Gastroesophageal sphincter (tissue), 4 donors: ENCODE measurements at regions not wholly inside any gene's neighbourhood (a gene's known extent, or its start where the extent isn't known, plus 50 kb on each side); places are given as distances from the start of the nearest gene placed in this dataset.

ENCODE experiments used
- ATAC-seq: fragments of 150-250 bp; one replicate; pipeline ENCODE4 v1.9.1; 2016; ENCODE audit warnings: mild to moderate bottlenecking, moderate library complexity
- H3K27ac ChIP-seq, 4 donors: fragments of 200-600 bp; sonication (generic) in 3 of 4; 1 replicate in 3 of 4; 2 replicates in 1 of 4; pipeline ENCODE4 v1.5.1; 2016 to 2019
- H3K27me3 ChIP-seq: fragments of 200-600 bp; sonication (generic); one replicate; pipeline ENCODE4 v1.5.1; 2019
- H3K36me3 ChIP-seq, 2 donors: fragments of 200-600 bp; sonication (generic); one replicate each; pipeline ENCODE4 v1.5.1; 2019; ENCODE audit warnings: control low read depth in 1 of 2
- H3K4me1 ChIP-seq, 3 donors: fragments of 200-600 bp; sonication (generic); 1 replicate in 2 of 3; 2 replicates in 1 of 3; pipeline ENCODE4 v1.5.1; 2016 to 2019; ENCODE audit warnings: control low read depth in 2 of 3
- H3K4me3 ChIP-seq, 2 donors: fragments of 200-600 bp; sonication (generic); one replicate each; pipeline ENCODE4 v1.5.1; 2019; ENCODE audit warnings: mild to moderate bottlenecking in 1 of 2, moderate library complexity in 1 of 2
- H3K9me3 ChIP-seq, 3 donors: fragments of 200-600 bp; sonication (generic); one replicate each; pipeline ENCODE4 v1.5.1; 2017 to 2019; ENCODE audit warnings: control low read depth in 2 of 3
- CTCF ChIP-seq, 4 experiments: fragments of 200-600 bp in 2 of 4; fragments of 450-650 bp in 2 of 4; sonication (generic) in 1 of 4; IDR thresholded peaks; one replicate each; pipeline ENCODE4 v1.5.1; 2017 to 2019; ENCODE audit warnings: antibody characterized with exemption in 4 of 4, mild to moderate bottlenecking in 2 of 4, moderate library complexity in 2 of 4
- EP300 ChIP-seq: sonication (generic); formaldehyde crosslinking; IDR thresholded peaks from one replicate; pipeline ENCODE4 v1.6.1; 2017; ENCODE audit warnings: antibody characterized with exemption, mild to moderate bottlenecking
- POLR2A ChIP-seq, 2 donors: fragments of 450-650 bp; IDR thresholded peaks; one replicate each; pipeline ENCODE4 v1.6.1; 2017; ENCODE audit warnings: antibody characterized with exemption in 2 of 2, mild to moderate bottlenecking in 2 of 2, moderate library complexity in 1 of 2
- POLR2AphosphoS5 ChIP-seq: sonication (generic); formaldehyde crosslinking; IDR thresholded peaks from one replicate; pipeline ENCODE4 v1.6.1; 2017; ENCODE audit warnings: antibody characterized with exemption
- WGBS, 2 donors: methylation state at CpG; one replicate each; pipeline ENCODE4 v1.1.5; 2018; ENCODE audit warnings: low coverage in 1 of 2; 5-methylcytosine and 5-hydroxymethylcytosine counted together

GRCh38 chr16:11407047-11407982, 62.1 kb downstream of the RMI2 start:
- H3K36me3 ChIP-seq: no peaks in the 10 kb centered on the region
- no peaks in the 10 kb centered on the region for H3K9me3 ChIP-seq
- H3K4me3 ChIP-seq: no peak overlapping the region
- H3K27me3 ChIP-seq: no peaks in the 10 kb centered on the region
- peak; percentile 53 for ATAC-seq
- H3K27ac ChIP-seq: no peak overlapping the region
- peaks cover 0 to 5% (median 0%) of the 10 kb centered on the region in 3 donors for H3K4me1 ChIP-seq
- 48 to 75% methylated on average over 4 to 5 of the region's 17 CpGs for WGBS, 2 donors
- TF ChIP-seq CTCF (IDR thresholded peaks at IDR 0.05): peak in 3 of 4 experiments; percentile 68 to 73 (median 71)
- TF ChIP-seq POLR2A (IDR thresholded peaks at IDR 0.05): no peak
- no peak for TF ChIP-seq POLR2AphosphoS5

GRCh38 chr16:11408216-11408615, 63.0 kb downstream of the RMI2 start:
- TF ChIP-seq CTCF (IDR thresholded peaks at IDR 0.05) (no peak), POLR2A (IDR thresholded peaks at IDR 0.05) (no peak), EP300 (no peak), POLR2AphosphoS5 (no peak)
- 75 to 84% methylated on average over 6 to 7 of the region's 8 CpGs for WGBS, 2 donors
- H3K9me3 ChIP-seq: no peaks in the 10 kb centered on the region
- no peak overlapping the region for H3K4me3 ChIP-seq
- no peak overlapping the region for H3K27ac ChIP-seq
- H3K27me3 ChIP-seq: no peaks in the 10 kb centered on the region
- no peaks in the 10 kb centered on the region for H3K36me3 ChIP-seq
- ATAC-seq: no peak
- H3K4me1 ChIP-seq: peaks cover 0 to 5% (median 0%) of the 10 kb centered on the region in 3 donors

GRCh38 chr16:11409398-11409797, 64.1 kb downstream of the RMI2 start:
- no peak for ATAC-seq
- H3K36me3 ChIP-seq: no peaks in the 10 kb centered on the region
- 35 to 41% methylated on average over 6 of the region's 6 CpGs for WGBS, 2 donors
- no peaks in the 10 kb centered on the region for H3K9me3 ChIP-seq
- H3K27me3 ChIP-seq: no peaks in the 10 kb centered on the region
- H3K4me1 ChIP-seq: peaks cover 0 to 5% (median 0%) of the 10 kb centered on the region in 3 donors
- H3K27ac ChIP-seq: no peak overlapping the region
- TF ChIP-seq POLR2A (IDR thresholded peaks at IDR 0.05) (no peak), POLR2AphosphoS5 (no peak), EP300 (no peak), CTCF (IDR thresholded peaks at IDR 0.05) (no peak)
- H3K4me3 ChIP-seq: no peak overlapping the region

GRCh38 chr16:11410376-11411058, 65.3 kb downstream of the RMI2 start:
- H3K4me3 ChIP-seq: no peak overlapping the region
- no peaks in the 10 kb centered on the region for H3K36me3 ChIP-seq
- 67 to 87% methylated on average over 1 to 6 of the region's 12 CpGs for WGBS, 2 donors
- no peaks in the 10 kb centered on the region for H3K27me3 ChIP-seq
- TF ChIP-seq POLR2A (IDR thresholded peaks at IDR 0.05): no peak
- no peak for TF ChIP-seq EP300
- TF ChIP-seq CTCF (IDR thresholded peaks at IDR 0.05): no peak
- no peak for TF ChIP-seq POLR2AphosphoS5
- no peak overlapping the region for H3K27ac ChIP-seq
- peaks cover 0 to 5% (median 0%) of the 10 kb centered on the region in 3 donors for H3K4me1 ChIP-seq
- H3K9me3 ChIP-seq: no peaks in the 10 kb centered on the region
- peak; percentile 51 for ATAC-seq
